HL-60/S4 (cell line): ENCODE measurements at regions not wholly inside any gene's neighbourhood (a gene's known extent, or its start where the extent isn't known, plus 50 kb on each side); places are given as distances from the start of the nearest gene placed in this dataset.

ENCODE experiments used
- in situ Hi-C: fragments of 300-500 bp; cut with MboI; formaldehyde crosslinking; loops from 2 replicates; pipeline ENCODE4 v1.14.3; 2022; ENCODE audit warnings: low sequenced_read_pairs

DNA sequence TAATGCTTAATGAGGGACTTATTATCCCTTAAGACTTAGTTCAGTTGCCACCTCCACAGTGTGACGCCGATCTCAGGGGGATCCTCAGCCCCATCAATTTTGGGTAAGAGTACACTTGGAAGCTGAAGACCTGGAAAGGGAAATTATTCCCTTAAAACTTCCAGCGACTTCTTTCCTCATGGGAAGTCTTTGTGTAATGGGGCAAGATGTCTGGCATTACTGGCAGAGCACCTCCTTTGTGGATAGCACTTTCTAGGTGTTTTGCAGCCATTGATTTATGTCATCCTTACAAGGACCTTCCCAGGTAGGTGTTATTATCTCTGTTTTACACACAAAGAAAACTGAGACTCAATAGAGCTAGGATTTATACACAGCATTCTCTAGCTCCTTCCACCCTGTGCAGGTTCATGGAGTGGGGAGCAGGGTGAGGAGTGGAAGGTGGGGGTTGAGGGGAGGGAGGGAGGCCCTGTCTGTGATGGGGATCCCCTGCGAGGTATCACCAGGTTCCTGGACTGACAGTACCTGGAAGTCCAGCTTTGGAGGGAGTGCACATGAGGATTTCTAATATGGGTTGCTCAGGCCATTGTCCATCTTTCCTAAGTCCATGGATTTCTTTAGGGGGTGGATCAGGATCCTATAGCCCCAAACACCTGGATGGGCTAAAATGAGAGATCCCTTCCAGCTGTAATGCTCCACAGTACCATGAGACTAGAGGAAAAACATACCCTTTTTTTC, 79.4 kb downstream of the MYCN start:
- in situ Hi-C loops = no loop called here

GRCh38 chr2:16019060-16019480, 78.7 kb downstream of the MYCN start:
- in situ Hi-C loops = no loop called here

- in situ Hi-C loops = no loop called here
Observed at GRCh38 chr2:16018277-16019059, 78.1 kb downstream of the MYCN start.

DNA sequence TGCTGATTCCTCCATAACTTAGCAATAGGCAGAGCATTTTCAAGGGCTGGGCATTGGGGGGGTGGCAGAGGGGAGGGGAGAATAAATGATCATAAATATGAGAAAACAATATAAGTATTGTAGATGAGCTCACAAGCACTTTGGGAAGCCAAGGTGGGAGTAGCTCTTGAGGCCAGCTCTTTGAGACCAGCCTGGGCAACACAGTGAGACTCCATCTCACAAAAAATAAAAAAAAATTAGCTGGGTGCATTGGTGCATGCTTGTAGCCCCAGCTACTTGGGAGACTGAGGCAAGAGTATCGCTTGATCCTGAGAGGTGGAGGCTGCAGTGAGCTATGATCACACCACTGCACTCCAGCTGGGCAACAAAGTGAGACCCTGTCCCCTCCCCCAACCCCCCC, 75.9 kb downstream of the MYCN start:
- in situ Hi-C loops = no loop called here

DNA sequence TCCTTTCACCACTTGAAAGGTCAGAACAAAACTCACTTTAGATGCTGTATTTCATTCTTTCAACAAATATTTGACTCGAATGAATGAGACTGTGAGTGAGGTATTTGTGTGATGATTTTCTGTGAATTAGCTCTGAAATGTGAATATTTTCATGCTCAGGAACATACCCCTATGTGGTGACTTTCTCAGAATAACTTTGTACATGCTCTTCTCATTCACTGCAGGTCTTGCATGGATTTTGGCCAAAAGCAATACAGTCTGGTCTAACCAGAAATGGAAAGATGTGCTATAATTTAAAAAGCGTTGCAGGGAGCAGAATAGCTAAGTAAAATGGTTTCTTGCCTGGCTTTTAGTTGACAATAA, 75.5 kb downstream of the MYCN start:
- in situ Hi-C loops = no loop called here

GRCh38 chr2:16015210-16015902, 75.0 kb downstream of the MYCN start:
- in situ Hi-C loops = no loop called here

DNA sequence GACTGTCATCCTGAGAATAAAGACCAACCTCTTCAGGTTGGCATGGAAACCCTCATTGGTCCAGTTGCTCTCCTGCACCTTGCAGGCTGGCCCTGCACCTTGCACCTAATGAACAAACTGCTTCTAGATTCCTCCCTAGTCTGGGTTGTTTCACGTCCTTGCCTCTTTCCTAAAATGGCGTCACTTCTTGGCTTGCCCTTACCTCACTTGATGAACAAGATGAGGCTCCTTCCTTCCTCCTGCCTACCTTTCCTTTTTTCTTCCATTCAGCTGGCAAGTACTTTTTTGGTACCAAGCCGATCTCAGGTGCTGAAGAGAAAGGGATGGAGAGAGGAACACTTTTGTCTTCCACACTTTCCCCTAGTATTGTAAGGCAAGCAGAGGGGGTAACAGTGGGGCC, 74.5 kb downstream of the MYCN start:
- in situ Hi-C loops = no loop called here

DNA sequence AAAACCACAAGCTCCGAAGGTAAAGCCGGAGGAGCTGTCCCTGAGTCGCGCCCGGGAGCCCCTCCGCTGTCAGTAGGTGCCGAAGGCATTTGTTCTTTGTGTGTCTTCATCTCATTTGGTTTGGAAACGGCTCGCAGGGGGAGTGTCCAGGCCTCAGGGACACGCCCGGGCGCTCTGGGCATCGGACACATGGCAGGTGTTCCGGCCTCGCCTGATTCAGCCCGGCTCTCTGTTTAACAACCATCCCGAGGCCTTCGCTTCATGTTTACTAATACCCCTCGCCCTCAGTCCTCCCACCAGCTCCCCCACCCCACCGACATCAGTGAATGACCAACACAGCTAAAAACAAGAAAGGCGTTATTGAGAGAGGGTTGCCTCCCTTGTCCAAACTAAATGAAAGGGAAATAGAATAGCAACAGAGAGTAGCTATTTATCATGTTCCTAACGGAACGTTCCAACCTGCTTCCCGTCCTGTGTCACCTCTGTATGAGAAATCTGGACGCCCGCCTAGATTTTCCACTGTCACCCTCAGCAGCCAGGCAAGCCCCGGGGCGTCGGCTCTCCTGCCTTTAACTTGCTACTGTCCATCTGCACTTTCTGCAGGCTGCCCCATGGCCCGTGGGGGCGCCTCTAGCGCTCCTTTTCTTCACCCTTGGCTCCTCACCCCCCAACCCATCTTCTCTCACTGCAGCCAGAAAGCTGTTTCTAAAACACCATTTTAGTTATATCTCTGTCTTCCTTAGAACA, 73.9 kb downstream of the MYCN start:
- in situ Hi-C loops = no loop called here

DNA sequence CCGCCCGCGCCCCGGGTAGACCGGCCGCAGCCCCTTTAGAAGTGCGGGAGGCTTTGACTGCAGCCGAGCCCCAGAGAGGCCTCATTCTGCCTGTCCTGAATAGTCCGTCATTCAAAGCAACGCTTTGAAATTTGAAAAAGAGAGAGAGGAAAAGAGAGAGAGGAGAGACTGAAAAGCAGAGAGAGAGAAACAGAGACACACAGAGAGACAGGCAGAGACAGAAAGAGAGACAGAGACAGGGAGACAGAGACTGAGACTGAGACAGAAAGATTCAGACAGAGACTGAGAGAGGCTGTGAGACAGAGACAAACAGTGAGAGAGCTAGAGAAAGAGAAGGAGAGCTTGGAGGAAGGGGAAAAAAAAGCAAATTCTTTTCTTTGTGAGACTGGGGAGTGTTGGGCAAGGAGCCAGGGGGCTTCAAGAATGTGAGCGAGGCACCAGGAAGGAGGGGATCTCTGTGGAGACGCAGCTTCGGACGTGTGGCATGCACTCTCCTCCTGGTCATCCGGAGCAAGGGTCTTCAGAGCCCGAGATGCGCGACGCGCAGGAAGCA, 73.1 kb downstream of the MYCN start:
- in situ Hi-C loops = no loop called here

GRCh38 chr2:16012626-16013358, 72.4 kb downstream of the MYCN start:
- in situ Hi-C loops = no loop called here

DNA sequence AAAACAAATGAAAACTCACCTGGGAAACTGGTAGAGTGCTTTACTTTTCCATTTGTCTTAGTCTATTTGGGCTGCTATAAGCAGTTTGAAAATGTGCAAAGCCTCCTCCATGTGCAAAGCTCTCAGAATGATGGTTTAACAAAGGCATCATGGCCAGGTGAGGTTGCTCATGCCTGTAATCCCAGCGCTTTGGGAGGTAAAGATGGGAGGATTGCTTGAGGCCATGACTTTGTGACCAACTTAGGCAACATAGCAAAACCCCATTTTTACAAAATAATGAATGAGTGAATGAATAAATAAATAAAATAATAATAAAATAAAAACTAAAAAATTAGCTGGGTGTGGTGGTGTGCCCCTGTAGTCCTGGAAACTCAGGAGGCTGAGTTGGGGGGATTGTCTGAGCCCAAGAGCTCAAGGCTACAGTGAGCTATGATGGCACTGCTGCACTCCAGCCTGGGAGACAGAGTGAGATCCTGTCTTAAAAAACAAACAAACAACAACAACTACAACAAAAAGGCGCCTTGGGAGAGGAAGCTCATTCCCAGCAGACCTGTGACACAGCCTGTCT, 71.8 kb downstream of the MYCN start:
- in situ Hi-C loops = no loop called here

DNA sequence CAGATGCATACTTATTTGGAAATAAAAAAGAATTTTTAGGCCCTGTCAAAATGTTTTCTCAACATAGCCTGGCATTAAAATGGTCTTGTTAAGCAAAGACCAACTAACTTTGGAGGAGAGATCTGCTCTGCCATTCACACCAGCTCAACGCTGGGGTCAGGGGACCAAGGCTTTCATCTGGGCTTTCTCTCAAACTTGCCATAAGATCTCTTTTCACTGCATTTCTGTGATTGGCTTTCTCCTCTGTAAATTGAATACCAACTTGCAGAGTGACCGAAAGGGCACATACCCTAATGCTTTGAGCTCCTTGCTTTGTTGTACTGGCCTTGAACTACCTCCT, 71.2 kb downstream of the MYCN start:
- in situ Hi-C loops = no loop called here

DNA sequence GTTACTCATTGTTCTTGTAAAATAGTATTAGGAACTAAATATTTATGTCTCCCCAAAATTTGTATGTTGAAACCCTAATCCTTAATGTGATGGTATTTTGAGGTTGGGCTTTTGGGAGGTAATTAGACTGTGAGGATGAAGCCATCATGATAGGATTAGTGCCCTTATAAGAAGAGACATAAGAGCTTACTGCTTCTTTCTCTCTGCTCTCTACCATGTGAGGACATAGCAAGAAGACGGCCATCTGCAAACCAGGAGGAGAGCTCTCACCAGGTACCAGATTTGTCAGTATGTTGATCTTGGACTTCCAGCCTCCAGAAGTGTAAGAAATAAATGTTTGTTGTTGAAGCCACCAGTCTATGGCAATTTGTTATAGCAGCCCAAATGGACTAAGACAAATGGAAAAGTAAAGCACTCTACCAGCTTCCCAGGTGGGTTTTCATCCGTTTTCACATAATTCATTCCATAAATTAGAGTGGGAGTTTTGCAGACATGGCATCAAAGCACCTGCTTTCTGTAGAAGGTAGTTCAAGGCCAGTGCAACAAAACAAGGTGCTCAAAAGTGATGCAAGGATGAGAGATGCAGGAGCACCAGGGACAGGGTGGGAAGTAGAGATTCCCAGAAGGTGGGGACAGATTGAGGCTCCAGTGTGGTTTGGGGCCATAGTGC, 70.7 kb downstream of the MYCN start:
- in situ Hi-C loops = no loop called here

DNA sequence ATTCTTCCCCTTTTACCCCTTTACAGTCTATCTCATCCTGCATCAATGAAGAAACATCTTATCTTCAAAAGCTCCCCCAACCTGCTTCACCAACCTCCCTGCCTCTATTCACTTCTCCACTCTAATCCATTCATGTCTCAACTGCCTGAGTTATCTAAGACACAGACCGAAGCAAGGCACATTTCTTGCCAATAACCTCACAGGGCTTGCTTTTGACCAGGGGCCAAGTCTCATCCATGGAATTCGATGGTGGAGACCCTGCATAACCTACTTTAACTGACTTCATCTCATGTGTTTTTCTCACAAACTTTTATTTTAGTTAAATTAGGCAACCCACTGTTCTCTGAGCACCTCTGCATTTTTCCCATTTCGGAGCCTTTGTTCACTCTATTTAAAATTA, 69.7 kb downstream of the MYCN start:
- in situ Hi-C loops = no loop called here

GRCh38 chr2:16009560-16009959, 69.2 kb downstream of the MYCN start:
- in situ Hi-C loops = no loop called here

DNA sequence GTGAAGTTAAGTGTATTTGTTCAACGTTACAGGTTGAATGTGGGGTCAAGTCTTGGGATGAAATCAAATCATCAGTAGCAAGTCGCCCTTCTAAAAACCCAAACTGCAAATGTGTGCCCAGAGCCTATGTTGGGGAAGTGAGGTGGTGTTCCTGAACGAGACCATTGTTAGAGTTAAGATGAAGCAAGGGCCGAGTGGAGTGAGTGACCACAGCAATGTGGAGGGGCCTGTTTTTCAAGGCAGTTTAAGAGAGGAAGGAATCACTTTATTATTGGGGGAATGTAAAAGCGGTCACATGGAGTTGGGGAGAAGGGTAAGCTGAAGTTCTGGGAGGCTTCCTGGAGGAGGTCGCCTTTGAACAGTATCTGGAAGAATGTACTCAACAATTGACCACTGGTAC, 68.5 kb downstream of the MYCN start:
- in situ Hi-C loops = no loop called here

DNA sequence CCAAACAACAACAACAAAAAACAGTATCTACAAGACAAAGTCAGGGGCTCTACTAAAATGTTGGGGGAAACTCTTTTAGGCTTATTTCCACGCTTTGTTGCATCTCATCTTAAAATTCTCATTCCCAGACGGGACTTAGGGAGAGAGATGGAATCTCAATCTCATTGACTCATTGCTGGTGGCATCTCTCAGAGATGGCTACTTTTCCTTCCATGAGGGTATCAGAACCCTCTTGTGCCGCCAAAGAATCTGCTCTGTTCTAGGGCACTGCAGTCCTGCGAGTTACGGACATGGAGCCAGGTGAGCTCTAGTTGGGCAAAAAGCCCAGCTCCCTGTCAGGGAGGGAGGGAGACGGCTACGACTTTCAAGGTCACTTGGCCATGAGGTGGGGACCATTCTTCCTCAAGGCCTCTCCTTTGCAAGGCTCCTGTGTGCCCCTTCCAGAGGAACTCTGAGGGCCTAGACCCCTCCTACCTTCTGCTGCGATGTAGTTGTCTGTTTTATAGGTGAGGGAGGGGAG, 68.0 kb downstream of the MYCN start:
- in situ Hi-C loops = no loop called here

DNA sequence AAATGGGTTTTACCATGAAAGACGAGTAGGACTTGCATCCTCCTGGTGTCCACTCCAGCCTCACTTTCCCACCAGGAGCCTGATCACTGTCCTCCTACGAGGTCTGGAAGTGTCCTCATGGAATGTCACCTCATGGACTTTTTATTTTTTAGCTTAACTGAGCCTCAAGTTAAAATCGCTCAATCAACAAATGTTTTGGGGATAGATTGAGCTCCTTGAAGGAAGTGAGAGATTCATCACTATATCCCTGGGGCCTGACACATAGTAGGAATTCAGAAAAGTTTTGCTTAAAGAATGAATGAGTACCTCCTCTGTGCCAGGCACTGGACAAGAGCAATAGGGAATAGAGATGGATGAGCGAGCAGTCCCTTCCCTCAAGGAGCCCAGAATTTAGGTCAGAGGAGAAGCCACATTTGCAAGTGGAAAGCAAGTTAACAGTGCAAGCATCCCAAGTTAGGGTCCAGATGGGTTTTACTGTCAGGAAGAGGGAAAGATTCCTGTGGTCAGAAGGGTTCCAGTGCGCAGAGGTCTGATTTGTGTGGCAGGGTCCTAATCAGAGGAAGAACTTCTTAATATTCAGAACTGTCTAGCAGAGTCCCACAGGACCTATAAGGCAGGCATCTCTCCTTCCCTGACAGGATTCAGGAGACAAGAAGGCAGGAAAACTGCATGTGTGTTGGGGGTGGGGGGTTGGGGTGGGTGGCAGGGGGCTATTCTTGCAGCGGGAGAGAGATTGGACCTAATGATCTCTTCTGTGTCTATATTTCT, 67.0 kb downstream of the MYCN start:
- in situ Hi-C loops = no loop called here
